Fibroblast of lung (primary cell): ENCODE measurements at regions not wholly inside any gene's neighbourhood (a gene's known extent, or its start where the extent isn't known, plus 50 kb on each side); places are given as distances from the start of the nearest gene placed in this dataset.

ENCODE experiments used
- CTCF ChIP-seq, 2 donors: IDR thresholded peaks in 1 of 2; conservative IDR thresholded peaks in 1 of 2; 1 replicate in 1 of 2; 2 replicates in 1 of 2; pipeline ENCODE4 v1.5.1; 2011 to 2012; ENCODE audit warnings: low read length in 2 of 2, control low read depth in 1 of 2, inconsistent platforms in 1 of 2, low read depth in 1 of 2, mild to moderate bottlenecking in 1 of 2
- EZH2 ChIP-seq: IDR thresholded peaks from 2 replicates; pipeline ENCODE4 v1.5.1; 2012; ENCODE audit warnings: low read length, control low read depth, mild to moderate bottlenecking; ENCODE audit errors: missing control alignments

DNA sequence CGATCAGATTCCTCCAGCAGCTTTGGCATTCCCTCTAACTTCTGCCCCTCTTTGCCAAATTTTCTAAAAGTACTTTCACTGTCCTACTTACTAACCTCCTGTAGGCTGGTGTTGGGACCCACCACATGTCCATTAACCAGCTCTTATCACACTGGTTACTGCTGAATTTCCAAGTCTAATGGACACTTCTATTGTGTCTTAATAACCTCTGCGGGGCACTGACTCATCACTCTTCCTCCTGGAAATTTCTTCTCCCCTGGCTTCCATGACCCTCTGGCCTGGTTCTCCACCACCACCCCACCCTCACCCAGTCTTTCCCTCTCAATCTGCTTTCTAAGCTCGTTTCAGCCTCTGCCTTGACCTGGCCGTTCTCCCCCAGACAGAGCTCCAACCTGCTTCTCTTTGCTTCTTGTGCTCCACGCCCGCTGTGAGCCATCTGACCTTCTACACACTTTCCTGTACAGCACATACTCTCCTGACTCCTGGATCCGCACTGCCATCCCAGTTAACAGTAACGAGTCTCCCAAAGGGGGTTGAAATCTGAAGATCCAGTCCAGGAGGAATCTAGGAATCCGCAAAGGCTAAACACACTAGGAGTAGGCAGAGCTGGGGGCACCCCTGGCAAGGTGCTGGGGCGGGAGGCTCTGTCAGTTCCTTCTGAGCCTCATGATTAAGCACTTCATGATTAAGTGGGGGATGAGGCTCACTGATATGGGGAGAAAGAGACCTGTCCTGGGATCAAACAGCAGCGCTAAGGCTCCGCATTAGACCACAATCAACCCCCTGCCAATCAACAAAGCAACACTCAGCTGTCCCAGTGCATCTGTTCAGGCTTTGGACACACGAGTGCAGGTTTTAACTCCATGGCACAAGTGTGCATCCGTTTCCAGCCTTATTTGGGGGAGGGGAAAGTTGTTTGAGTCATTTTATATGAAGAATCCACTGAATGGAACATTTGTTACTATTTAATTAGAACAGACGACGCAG is 146.3 kb downstream of the LY86 start:
- TF ChIP-seq CTCF (conservative IDR thresholded peaks at IDR 0.05 in 1 of 2, IDR thresholded peaks at IDR 0.05 in 1 of 2; ENCODE audit: low read depth in 1 of 2, low read length in 2 of 2) (no peak), EZH2 (no peak)
